Posterior cingulate gyrus (tissue), 11 donors: ENCODE measurements at regions not wholly inside any gene's neighbourhood (a gene's known extent, or its start where the extent isn't known, plus 50 kb on each side); places are given as distances from the start of the nearest gene placed in this dataset.
"Not testable (repeated sequence)": the region's sequence is repeated elsewhere in the genome, so short reads cannot be mapped to it uniquely, and the experiment has no call there.

ENCODE experiments used
- DNase-seq, 10 donors: peaks; one replicate each; pipeline versions ENCODE4 v3.0.0 to v3.0.0-alpha.2; 2020 to 2021; ENCODE audit warnings: mixed read lengths in 3 of 10
- intact Hi-C: fragments of 100-400 bp; cut with DNase I; formaldehyde crosslinking; loops from one replicate; pipeline ENCODE4 v1.15.1; 2023

DNA sequence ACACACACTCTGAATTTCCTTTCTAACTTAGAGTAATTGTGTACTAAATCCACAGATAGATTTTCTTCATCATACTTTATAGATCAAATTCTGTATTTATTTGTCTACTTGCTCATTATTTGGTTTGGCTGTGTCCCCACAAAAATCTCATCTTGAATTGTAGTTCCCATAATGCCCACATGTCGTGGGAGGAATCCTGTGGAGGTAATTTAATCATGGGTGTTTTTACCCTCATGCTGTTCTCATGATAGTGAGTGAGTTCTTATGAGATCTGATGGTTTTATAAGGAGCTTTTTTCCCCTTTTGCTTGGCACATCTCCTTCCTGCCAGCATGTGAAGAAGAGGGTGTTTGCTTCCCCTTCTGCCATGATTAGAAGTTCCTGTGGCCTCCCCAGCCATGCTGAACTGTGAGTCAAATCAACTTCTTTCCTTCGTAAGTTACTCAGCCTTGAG lies 198.3 kb upstream of the TGFBR2 start:
- no peak for DNase-seq
- intact Hi-C loops = no loop called here

GRCh38 chr3:30418443-30418842 lies 188.0 kb upstream of the TGFBR2 start:
- no peak for DNase-seq
- intact Hi-C loops = no loop called here

DNA sequence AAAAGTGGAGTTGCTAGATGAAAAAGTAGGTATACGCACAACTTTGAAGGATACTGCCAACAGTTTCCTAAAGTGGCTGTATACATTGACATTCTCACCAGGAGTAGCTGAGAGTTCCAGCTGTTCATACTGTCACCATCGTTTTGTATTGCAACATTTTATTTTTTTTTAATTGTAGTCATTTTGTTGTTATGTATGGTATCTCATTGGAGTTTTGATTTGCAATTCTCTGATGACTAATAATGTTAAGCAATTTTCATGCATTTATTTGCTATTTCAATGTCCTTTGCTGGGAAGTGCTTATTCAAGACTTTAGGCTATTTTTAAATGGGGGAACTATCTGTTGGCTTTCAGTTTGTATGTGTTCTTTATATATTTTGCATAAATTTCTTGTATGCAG lies 185.1 kb upstream of the TGFBR2 start:
- no peak for DNase-seq
- intact Hi-C loops = loop anchor here (10.0 kb wide), 1 partner anchor 84 kb away; no protein-coding TSS in a partner anchor

- intact Hi-C loops = loop anchor here (10.0 kb wide), 1 partner anchor 78 kb away; no protein-coding TSS in a partner anchor
- peak in 3 of 10 donors; percentile 14 to 45 (median 25) for DNase-seq
Measured at GRCh38 chr3:30426293-30426993, 180.0 kb upstream of the TGFBR2 start.

DNA sequence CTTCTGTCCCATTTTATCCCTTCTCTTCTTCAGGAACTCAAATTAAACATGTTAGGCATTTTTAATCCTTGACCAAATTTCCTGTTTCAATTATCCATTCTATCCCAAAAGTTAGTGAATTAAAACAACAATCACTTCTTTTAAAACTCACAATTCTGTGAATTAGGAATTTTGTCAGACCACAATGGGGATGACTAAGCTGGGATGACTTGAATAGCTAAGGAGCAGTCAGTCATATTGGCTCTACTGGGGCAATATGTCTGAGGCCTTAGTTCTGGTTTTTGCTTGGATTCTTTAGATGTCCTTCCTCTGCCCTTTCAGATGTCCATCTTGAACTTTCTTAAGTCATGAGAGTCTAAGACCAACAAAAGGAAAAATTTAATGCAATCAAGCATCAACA lies 178.2 kb upstream of the TGFBR2 start:
- no peak for DNase-seq
- intact Hi-C loops = loop anchor here (10.0 kb wide), 1 partner anchor 77 kb away; no protein-coding TSS in a partner anchor

- no peak for DNase-seq
- intact Hi-C loops = no loop called here
Measured at GRCh38 chr3:30435861-30436331, 170.5 kb upstream of the TGFBR2 start.

GRCh38 chr3:30437171-30437601 lies 169.2 kb upstream of the TGFBR2 start:
- peak in 2 of 10 donors; percentile 37 to 44 for DNase-seq
- intact Hi-C loops = no loop called here

GRCh38 chr3:30438126-30438525 lies 168.3 kb upstream of the TGFBR2 start:
- intact Hi-C loops = no loop called here
- DNase-seq = no peak

DNA sequence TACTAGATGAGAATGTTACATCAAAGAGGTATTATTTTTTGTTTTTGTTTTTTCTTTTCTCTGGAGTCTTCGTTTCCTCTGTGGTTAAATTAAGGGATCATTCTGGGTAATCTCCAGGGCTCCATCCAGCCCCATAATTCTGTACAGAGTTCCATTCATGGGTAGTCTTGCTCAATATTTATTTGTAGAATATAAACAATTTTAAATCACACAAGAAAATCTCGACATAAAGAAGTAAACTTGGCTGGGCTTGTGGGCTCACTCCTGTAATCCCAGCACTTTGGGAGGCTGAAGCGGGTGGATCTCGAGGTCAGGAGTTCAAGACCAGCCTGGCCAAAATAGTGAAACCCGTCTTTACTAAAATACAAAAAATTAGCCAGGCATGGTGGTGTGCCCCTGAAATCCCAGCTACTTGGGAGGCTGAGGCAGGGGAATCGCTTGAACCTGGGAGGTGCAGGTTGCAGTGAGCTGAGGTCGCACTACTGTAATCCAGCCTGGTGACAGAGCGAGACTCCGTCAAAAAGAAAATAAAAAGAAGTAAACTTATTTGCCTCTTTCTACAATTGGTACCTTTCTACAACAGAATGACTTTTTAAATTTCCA lies 166.8 kb upstream of the TGFBR2 start:
- intact Hi-C loops = no loop called here
- DNase-seq = no peak

DNA sequence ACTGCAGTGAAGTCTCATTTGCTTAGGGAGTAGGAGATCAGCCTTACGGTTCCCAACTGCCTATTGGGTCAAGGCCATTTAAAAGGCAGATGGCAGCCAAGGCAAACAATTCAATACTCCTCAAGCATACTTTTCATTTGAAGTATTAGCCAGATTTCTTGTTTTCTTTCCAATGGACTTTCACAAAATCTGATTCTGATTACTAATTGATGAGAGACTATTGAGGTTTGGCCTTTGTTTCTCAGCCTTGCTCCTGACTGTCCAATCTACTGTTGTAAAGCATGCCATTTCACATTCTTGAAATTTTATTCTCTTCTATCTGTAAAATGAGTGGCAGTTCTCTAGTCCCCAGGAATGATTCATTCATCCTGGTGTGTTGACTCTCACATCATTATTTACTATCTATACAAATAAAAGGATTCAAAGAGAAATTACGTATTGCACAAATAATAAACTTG lies 166.2 kb upstream of the TGFBR2 start:
- intact Hi-C loops = no loop called here
- no peak for DNase-seq

- intact Hi-C loops = no loop called here
- no peak for DNase-seq
Measured at GRCh38 chr3:30440880-30441279, 165.5 kb upstream of the TGFBR2 start.

DNA sequence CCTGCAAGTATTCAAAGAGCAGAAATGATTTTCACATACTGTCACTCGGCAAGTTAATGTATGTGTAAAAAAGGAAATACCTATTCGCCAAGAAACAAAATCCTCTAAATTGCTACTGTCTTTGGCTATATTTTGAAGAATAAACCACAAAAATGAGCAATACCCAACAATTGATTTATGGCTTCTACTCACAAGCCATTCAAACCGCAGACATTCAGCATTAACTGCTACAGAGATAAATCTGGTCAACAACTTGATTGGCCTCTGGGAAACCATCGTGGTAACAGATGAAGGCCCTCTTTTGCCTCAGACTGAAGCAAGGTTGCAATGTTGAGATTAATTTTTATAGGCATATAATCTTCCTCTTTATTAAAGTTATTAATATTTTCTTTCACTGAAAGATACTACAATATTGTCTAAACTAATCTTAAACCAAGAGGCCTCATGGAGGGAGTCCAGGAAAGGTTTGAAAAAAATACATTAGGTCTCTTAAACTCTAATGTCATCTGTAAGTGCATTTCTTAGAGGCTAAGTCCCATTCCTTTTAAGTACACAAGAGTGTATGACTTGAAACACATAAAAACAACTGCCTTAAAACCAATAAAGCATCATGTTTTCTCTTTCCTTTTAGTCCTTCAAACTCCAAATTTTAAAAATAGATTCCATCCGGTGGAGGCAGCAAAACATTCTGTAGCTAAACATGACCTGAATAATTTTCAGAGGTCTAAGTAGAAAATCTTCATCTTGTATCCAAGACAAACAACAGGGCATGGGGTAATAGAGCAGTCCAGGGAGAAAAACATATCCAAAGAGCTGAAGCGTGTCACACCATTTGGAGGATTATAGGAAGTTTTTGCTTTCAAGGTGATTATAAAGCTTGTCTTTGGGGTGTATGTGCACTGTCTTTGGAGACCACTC lies 162.4 kb upstream of the TGFBR2 start:
- intact Hi-C loops = no loop called here
- no peak for DNase-seq

DNA sequence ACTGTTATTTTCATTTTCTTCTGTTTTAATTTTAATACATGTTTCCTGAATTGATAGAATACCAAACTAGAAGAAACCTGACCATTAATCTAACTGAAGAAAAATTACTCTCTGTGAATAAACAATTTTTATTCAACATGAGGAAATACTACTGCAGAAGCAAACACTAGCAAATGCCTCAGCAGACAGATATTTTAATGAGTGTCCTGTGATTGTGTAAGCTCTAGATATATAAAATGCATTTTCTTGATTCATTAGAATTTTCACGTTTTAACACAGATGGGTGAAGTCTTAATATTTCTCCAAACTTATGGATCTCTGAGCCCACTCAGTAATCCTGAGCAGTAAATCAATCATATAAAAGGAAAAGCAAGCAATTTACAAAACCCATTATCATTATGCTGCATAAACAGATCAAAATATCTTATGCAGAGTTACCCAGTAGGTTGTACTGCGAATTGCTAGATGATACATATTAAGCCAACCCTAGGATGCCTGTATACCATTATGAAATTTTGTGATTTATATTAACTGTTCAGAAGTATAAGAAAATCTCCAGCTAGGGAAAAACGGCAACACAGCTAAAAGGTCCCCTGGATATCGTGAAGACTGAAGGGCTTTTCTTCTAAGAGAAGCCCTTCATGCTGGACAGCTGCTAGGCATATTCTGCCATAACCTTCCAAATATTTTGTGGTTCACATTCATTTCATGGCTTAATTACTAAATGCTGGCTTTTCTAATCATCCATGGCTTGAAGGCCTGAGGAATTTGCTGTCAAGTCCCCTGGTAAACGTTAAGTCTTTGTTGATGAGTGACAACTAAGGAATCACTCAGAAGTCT lies 157.7 kb upstream of the TGFBR2 start:
- no peak for DNase-seq
- intact Hi-C loops = no loop called here

DNA sequence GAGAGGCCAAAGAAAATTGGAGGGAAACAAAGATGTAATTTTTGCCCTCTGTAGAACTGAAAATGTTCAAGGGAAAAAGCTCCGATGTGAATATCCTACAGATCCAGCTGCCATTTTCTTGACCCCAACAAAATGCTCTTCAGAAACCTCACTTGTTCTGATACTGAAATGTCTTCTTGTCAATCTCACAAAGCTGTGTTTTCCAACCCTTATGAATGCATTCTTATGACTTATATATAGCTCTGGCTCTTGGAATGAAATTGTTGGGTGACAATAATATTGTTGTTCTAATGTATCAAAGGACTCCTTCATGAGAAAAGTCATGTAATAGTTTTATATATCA lies 157.1 kb upstream of the TGFBR2 start:
- intact Hi-C loops = no loop called here
- no peak for DNase-seq

GRCh38 chr3:30452446-30452845 lies 154.0 kb upstream of the TGFBR2 start:
- intact Hi-C loops = no loop called here

DNA sequence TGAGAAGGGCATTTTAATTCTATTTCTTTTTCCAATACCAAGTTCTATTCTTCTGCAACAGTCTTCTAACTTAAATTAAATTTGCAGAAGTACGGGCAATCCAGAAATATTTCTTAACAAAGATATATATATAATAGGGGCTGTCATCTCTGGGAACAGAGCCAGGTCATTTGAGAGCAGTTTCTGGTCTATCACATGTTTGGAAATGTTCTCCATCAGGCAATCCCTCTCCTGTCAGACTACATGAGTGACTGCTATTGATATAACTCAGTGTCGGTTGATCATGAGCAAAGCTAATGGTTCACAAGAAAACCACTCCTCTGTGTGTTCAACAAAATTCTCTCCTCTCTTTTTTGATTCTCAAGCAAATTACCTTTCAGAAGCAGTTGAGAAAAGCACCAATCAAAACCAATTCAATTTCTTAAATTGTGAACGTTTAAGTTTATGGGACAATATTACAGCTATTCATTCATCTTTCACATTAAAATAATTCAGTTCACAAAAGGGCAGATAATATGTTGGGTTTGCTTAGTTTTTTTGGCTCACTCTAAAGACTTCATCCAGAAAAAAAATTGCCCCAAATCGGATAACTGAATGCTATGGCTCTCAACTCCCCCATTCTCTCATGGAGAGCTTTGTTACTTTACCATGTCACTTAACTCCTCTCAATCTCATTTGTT lies 152.9 kb upstream of the TGFBR2 start:
- intact Hi-C loops = no loop called here
- no peak for DNase-seq

More at GRCh38 chr3:30452446-30452845, 154.0 kb upstream of the TGFBR2 start:
- DNase-seq = no peak

GRCh38 chr3:30454636-30455035 lies 151.8 kb upstream of the TGFBR2 start:
- DNase-seq = no peak
- intact Hi-C loops = no loop called here

DNA sequence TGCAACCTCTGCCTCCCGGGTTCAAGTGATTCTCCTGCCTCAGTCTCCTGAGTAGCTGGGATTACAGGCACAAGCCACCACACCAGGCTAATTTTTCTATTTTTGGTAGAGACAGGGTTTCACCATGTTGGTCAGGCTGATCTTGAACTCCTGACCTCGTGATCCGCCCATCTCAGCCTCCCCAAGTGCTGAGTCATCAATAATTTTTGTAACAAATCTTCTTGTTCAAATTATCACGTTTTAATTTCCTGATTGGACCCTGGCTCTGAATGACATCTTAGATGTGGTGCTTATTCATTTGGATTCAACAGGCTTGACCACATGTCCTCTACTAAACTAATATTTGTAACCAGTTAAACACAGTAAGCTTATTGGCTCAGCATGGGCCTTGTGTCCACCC lies 151.3 kb upstream of the TGFBR2 start:
- DNase-seq, intact Hi-C loops: not testable (repeated sequence)

- intact Hi-C loops = no loop called here
Measured at GRCh38 chr3:30455840-30456239, 150.6 kb upstream of the TGFBR2 start.

More at GRCh38 chr3:30455840-30456239, 150.6 kb upstream of the TGFBR2 start:
- DNase-seq = no peak
